NCI-H1105 treated with DMSO at 0.1 percent for 48 hours (cell line): ENCODE measurements at regions not wholly inside any gene's neighbourhood (a gene's known extent, or its start where the extent isn't known, plus 50 kb on each side); places are given as distances from the start of the nearest gene placed in this dataset.
"Not testable (repeated sequence)": the region's sequence is repeated elsewhere in the genome, so short reads cannot be mapped to it uniquely, and the experiment has no call there.

Experiments used
- DNase-seq: peaks from one replicate; lab custom pipeline; 2025; lab: John Stamatoyannopoulos, UW

DNA sequence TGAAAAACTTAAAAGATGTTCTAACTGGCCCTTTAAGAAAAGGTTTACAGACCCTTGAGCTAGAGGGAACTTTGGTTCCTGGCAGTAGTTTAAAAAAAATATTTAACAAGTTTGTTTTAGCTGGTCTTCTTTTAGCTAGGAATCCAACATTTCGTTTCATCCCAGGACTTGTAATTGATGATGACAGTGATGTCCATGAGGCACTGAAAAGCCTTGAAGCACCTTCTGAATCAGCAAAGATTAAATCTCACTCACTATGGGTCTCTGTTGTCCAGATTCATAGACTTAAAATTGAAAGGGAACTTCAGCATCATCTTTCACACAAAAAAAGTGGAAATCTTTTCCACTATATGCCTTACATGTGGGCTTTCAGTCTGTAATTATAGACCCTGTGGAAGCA, 102.9 kb upstream of the ETAA1 start:
- DNase-seq = no peak

GRCh38 chr2:67295406-67295805, 101.7 kb upstream of the ETAA1 start:
- no peak for DNase-seq

DNA sequence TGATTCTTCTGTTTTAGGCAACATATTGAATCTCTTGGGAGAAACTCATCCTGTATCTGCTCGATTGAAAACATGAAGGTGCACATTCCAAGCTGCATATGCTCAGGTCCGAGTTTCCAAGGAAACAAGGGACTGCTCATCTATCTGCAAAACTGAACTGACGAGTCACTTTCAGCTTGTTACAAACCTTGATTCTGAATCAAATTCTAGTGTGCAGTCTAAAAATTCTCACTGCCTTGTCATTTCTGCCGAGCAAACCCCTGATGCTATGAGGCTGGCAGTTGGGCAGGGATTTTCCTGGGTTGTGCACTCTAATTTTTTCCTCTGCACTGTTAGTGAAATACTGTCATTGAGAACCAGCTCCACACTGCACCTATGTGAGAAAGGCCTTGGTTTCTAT, 101.3 kb upstream of the ETAA1 start:
- DNase-seq = no peak

- DNase-seq = peak; percentile 69
Observed at GRCh38 chr2:67304300-67304890, 92.7 kb upstream of the ETAA1 start.

DNA sequence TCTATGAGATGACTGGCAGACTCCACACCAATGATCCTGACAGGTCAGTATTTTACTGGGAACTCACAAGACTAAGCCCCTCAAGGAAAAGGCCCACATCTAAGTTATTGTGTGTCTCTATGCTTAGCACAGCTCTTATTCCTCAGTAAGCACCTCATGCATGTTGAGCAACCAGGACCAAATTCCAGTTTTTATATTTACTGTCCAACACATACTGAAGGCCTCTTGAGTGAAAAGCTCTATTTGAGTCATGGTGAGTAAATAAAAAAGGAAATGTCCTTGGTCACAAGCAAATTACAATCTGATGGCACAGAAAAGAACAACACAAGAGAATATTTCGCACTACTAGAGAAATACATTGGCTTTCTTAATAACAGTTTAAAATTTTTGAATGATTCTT, 87.9 kb upstream of the ETAA1 start:
- DNase-seq = no peak

- DNase-seq = peak; percentile 14
Observed at GRCh38 chr2:67311536-67311935, 85.6 kb upstream of the ETAA1 start.

DNA sequence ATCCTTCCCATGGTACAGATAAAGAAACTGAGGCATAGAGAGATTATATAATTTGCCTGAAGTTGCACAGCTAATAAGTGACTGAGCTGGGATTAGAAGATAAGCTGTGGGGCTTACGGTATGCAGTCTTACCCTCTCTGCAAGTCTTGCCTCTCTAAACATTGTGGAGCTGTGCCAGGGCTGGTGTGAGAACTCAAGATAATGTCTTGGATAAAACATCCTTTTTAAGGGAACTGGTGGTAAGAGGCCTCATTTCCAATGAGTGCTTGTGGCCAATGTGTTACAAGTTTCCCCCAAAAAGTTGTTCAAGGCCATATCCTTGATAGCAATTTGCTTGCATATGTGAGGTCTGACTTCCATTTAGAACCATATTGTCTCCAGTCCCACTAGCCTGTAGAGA, 84.3 kb upstream of the ETAA1 start:
- DNase-seq = no peak

GRCh38 chr2:67313536-67313935, 83.6 kb upstream of the ETAA1 start:
- DNase-seq = no peak

DNA sequence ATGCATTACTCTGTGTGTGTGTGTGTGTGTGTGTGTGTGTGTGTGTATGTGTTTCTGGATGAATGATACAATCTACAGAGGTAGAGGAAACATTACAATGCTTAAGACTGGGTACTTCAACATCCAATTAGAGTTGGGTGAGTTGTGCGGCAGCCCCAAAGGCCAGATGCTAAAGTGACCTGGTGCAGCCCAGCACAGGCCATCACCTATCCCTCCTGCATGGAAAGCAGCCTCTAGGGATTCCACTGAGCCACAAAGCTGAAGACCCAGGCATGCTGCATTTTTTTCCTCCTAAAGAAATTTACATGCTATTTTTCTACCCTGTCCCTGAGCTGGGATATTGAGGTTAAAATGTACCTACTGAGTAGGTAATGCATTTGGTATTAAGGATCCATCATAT, 79.1 kb upstream of the ETAA1 start:
- DNase-seq = no peak

- no peak for DNase-seq
Observed at GRCh38 chr2:67318563-67318962, 78.6 kb upstream of the ETAA1 start.

- no peak for DNase-seq
Observed at GRCh38 chr2:67318993-67319481, 78.1 kb upstream of the ETAA1 start.

GRCh38 chr2:67320861-67321587, 76.1 kb upstream of the ETAA1 start:
- DNase-seq = no peak

DNA sequence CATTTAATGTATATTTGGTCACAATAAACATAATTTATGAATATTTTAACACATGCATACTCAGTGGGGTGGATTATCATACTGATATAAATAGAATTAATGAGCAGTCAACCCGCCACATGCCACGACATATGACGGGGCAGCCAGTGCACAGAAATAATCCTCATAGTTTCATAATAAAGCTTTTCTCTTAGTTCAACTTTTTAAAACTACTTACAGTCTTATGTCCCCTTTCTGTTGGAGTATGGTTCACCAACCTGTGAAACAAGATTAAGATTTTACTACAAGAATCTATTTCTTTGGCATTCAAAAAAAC, 75.6 kb upstream of the ETAA1 start:
- no peak for DNase-seq

GRCh38 chr2:67322353-67323001, 74.7 kb upstream of the ETAA1 start:
- DNase-seq = peak; percentile 56

DNA sequence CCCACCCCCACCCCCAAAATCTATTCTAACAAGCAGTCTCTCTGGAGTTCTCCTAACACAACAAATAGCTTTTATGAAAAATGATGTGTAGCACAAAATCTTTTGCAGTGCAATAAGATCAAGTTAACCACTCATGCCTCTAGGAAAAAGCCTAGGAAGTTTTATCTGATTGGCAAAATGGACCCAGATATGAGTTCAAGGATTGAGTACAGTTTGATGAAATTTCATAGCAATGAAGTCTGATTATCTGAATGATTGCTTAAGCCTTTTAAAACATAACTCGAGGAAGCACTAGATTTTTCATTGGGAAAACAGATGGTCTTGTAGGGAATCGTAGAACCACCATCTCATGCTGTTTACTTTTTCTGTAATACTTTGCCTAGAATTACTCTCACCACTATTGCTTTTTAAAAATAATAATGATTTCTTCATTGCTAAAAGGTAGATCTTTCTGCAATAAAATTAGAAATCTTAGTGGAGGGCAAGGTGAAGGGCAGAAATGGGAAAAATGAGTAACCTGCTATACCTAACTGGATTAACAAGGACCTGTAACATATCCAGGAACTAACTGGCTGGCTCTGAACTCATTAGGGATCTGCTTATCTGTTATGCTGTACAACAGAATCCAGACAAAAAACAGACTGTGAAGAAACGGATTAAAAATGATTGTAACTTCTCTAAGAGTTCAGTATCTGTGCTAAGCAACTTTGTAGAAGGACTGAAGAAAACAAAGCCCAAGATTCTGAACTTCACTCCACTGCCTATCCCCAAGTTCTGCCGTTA, 73.7 kb upstream of the ETAA1 start:
- DNase-seq = no peak

GRCh38 chr2:67329513-67329912, 67.6 kb upstream of the ETAA1 start:
- no peak for DNase-seq

DNA sequence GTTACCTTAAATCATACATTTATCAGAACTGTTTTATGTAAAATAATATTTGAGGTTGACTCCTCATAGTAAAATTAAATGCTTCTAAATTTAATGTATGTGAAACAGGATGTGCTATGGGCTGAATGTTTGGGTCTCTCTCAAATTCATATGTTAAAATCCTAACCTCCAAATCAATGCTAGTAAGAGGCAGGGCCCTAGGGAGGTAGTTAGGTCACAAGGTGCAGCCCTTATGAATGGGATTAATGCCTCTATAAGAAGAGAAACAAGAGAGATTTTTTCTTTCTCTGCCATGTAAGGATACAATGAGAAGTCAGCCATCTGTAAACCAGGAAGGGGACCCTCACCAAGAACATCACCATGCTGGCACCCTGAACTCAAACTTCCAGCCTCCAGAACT, 67.2 kb upstream of the ETAA1 start:
- DNase-seq = no peak

- DNase-seq = not testable (repeated sequence)
Observed at GRCh38 chr2:67331419-67332086, 65.6 kb upstream of the ETAA1 start.

GRCh38 chr2:67337903-67338302, 59.2 kb upstream of the ETAA1 start:
- no peak for DNase-seq

GRCh38 chr2:67338601-67339233, 58.4 kb upstream of the ETAA1 start:
- DNase-seq = no peak

GRCh38 chr2:67339234-67339885, 57.8 kb upstream of the ETAA1 start:
- DNase-seq = no peak
